ELR (cell line): ENCODE measurements at regions not wholly inside any gene's neighbourhood (a gene's known extent, or its start where the extent isn't known, plus 50 kb on each side); places are given as distances from the start of the nearest gene placed in this dataset.

Experiments
- DNase-seq: peaks from one replicate; pipeline ENCODE4 v3.0.0-alpha.2; 2015; ENCODE audit warnings: low read depth

GRCh38 chr13:63954683-63955082 lies 2539.0 kb upstream of the PCDH20 start:
- DNase-seq, result no peak

GRCh38 chr13:63948045-63948444 lies 2532.4 kb upstream of the PCDH20 start:
- peak; percentile 54 for DNase-seq

GRCh38 chr13:63944911-63945310 lies 2529.3 kb upstream of the PCDH20 start:
- DNase-seq, result no peak

GRCh38 chr13:63942372-63942771 lies 2526.7 kb upstream of the PCDH20 start:
- DNase-seq, result peak; percentile 22

- peak; percentile 67 for DNase-seq
Measured at GRCh38 chr13:63938851-63939250, 2523.2 kb upstream of the PCDH20 start.

GRCh38 chr13:63910511-63910910 lies 2494.9 kb upstream of the PCDH20 start:
- DNase-seq, result peak; percentile 10

- DNase-seq, result no peak
Measured at GRCh38 chr13:63909726-63910375, 2494.2 kb upstream of the PCDH20 start.

- DNase-seq, result no peak
Measured at GRCh38 chr13:63902141-63902540, 2486.5 kb upstream of the PCDH20 start.

- no peak for DNase-seq
Measured at GRCh38 chr13:63901630-63902029, 2486.0 kb upstream of the PCDH20 start.

GRCh38 chr13:63900406-63900805 lies 2484.8 kb upstream of the PCDH20 start:
- no peak for DNase-seq

- no peak for DNase-seq
Measured at GRCh38 chr13:63896321-63896720, 2480.7 kb upstream of the PCDH20 start.

- DNase-seq, result no peak
Measured at GRCh38 chr13:63882052-63882451, 2466.4 kb upstream of the PCDH20 start.

- DNase-seq, result no peak
Measured at GRCh38 chr13:63880705-63881104, 2465.1 kb upstream of the PCDH20 start.

- DNase-seq, result no peak
Measured at GRCh38 chr13:63873936-63874335, 2458.3 kb upstream of the PCDH20 start.

- DNase-seq, result peak; percentile 67
Measured at GRCh38 chr13:63864171-63864902, 2448.7 kb upstream of the PCDH20 start.

- no peak for DNase-seq
Measured at GRCh38 chr13:63855457-63856118, 2439.9 kb upstream of the PCDH20 start.

- no peak for DNase-seq
Measured at GRCh38 chr13:63853816-63854215, 2438.2 kb upstream of the PCDH20 start.

GRCh38 chr13:63851526-63851925 lies 2435.9 kb upstream of the PCDH20 start:
- no peak for DNase-seq

GRCh38 chr13:63843766-63844699 lies 2428.4 kb upstream of the PCDH20 start:
- no peak for DNase-seq

GRCh38 chr13:63842102-63842501 lies 2426.5 kb upstream of the PCDH20 start:
- DNase-seq, result no peak

GRCh38 chr13:63840551-63841421 lies 2425.1 kb upstream of the PCDH20 start:
- DNase-seq, result no peak
